SK-N-MC (cell line): ENCODE measurements at regions not wholly inside any gene's neighbourhood (a gene's known extent, or its start where the extent isn't known, plus 50 kb on each side); places are given as distances from the start of the nearest gene placed in this dataset.
A peak's percentile ranks its signal among the peaks of the same experiment; 100 is the strongest.

Source experiments
- DNase-seq: peaks from one replicate; pipeline ENCODE4 v3.0.0-alpha.2; 2011; ENCODE audit warnings: low read depth, low spot score
- H3K27ac ChIP-seq: fragments of 200-600 bp; sonication (generic); 2 replicates; pipeline ENCODE4 v1.5.1; 2016; ENCODE audit warnings: mixed run types
- H3K36me3 ChIP-seq: fragments of 200-600 bp; sonication (generic); 2 replicates; pipeline ENCODE4 v1.6.1; 2017; ENCODE audit warnings: antibody characterized with exemption, low read length, mixed read lengths; ENCODE audit not compliant: insufficient read depth
- H3K4me3 ChIP-seq: fragments of 200-600 bp; sonication (generic); 2 replicates; pipeline ENCODE4 v1.5.1; 2016
- H3K9ac ChIP-seq: fragments of 200-600 bp; sonication (generic); 2 replicates; pipeline ENCODE4 v1.8.0; 2017; ENCODE audit warnings: mixed run types, mixed read lengths; ENCODE audit not compliant: insufficient read length
- H3K9me3 ChIP-seq: fragments of 200-600 bp; sonication (generic); 2 replicates; pipeline ENCODE4 v1.6.1; 2017; ENCODE audit warnings: low read depth, mild to moderate bottlenecking, antibody characterized with exemption, low read length, moderate library complexity, mixed read lengths
- EZH2 ChIP-seq: fragments of 200-600 bp; sonication (generic); IDR thresholded peaks from one replicate; pipeline ENCODE4 v1.6.1; 2017; ENCODE audit warnings: antibody characterized with exemption
- FOXP2 ChIP-seq: optimal IDR thresholded peaks from 2 replicates; pipeline ENCODE3; 2011; ENCODE audit warnings: mild to moderate bottlenecking, moderate library complexity; ENCODE audit not compliant: insufficient read depth; ENCODE audit errors: extremely low read length, control extremely low read depth
- POLR2AphosphoS5 ChIP-seq: IDR thresholded peaks from 2 replicates; pipeline ENCODE4 v1.6.1; 2012; ENCODE audit warnings: mild to moderate bottlenecking, low read depth, low read length, borderline replicate concordance

GRCh38 chr6:135576055-135576454 is 78.5 kb upstream of the AHI1 start:
- peak; percentile 70 for DNase-seq
- no peak overlapping the region for H3K27ac ChIP-seq

GRCh38 chr6:135577059-135577538 is 79.6 kb upstream of the AHI1 start:
- DNase-seq = no peak
- TF ChIP-seq EZH2 (no peak), POLR2AphosphoS5 (no peak), FOXP2 (no peak)
- H3K27ac ChIP-seq = no peak overlapping the region
- H3K4me3 ChIP-seq = no peak overlapping the region
- no peak overlapping the region for H3K9ac ChIP-seq
- no peaks in the 10 kb centered on the region for H3K9me3 ChIP-seq
- no peaks in the 10 kb centered on the region for H3K36me3 ChIP-seq

More at GRCh38 chr6:135576055-135576454, 78.5 kb upstream of the AHI1 start:
- Histone ChIP-seq H3K4me3 (no peak overlapping the region), H3K9ac (no peak overlapping the region), H3K36me3 (no peaks in the 10 kb centered on the region), H3K9me3 (no peaks in the 10 kb centered on the region)
- TF ChIP-seq FOXP2 (no peak), EZH2 (no peak), POLR2AphosphoS5 (peak; percentile 28; the same call in 1 of the 2 replicates)

DNA sequence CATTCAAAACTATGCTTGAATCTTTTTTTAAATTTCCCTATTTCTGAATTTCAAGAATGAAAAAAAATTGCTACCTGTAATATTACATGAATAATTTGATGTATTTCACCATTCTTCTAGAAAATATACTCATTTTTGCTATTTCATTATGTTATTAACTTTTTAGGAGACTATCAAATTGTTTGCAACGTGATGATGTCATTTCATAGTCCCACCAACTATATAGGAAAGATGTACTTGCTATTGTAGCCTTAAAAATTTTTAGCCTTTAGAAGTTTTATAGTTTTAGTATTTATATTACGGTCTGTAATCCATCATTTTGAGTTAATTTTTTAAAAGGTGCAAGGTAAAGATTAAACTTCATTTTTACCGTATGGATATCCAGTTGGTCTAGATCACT is 81.4 kb upstream of the AHI1 start:
- Histone ChIP-seq H3K9me3 (no peaks in the 10 kb centered on the region), H3K4me3 (no peak overlapping the region), H3K36me3 (no peaks in the 10 kb centered on the region), H3K9ac (no peak overlapping the region), H3K27ac (no peak overlapping the region)
- no peak for DNase-seq
- TF ChIP-seq FOXP2 (no peak), EZH2 (no peak), POLR2AphosphoS5 (no peak)

GRCh38 chr6:135581211-135581610 is 83.7 kb upstream of the AHI1 start:
- Histone ChIP-seq H3K9me3 (no peaks in the 10 kb centered on the region), H3K27ac (no peak overlapping the region)

GRCh38 chr6:135583256-135583761 is 85.8 kb upstream of the AHI1 start:
- TF ChIP-seq FOXP2 = no peak
- no peak for TF ChIP-seq EZH2
- TF ChIP-seq POLR2AphosphoS5 = no peak
- no peak overlapping the region for H3K9ac ChIP-seq
- no peak overlapping the region for H3K4me3 ChIP-seq
- H3K9me3 ChIP-seq = no peaks in the 10 kb centered on the region
- H3K27ac ChIP-seq = no peak overlapping the region
- no peaks in the 10 kb centered on the region for H3K36me3 ChIP-seq
- no peak for DNase-seq

More at GRCh38 chr6:135581211-135581610, 83.7 kb upstream of the AHI1 start:
- DNase-seq = no peak
- Histone ChIP-seq H3K4me3 (no peak overlapping the region), H3K9ac (no peak overlapping the region), H3K36me3 (no peaks in the 10 kb centered on the region)
- TF ChIP-seq FOXP2 (no peak), POLR2AphosphoS5 (no peak), EZH2 (no peak)

DNA sequence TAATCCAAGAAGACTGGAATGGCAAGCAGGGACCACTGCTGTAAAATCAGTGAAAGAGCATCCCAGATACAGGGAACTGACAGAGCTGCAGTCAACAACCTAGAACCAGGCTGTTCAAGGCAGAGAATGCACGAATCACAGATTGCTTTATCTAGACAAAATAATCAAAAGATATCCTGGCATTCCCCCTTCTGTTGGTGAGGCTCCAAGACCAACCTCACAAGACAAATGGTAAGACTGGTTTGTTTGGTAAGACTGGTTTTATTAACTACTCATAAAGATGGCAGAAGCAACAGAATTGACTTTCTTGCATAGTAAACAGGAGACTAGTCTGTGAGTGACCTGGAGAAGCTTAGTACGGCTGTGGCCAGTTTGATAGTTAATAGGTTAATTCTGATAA is 88.8 kb upstream of the AHI1 start:
- DNase-seq = no peak
- Histone ChIP-seq H3K9ac (no peak overlapping the region), H3K27ac (no peak overlapping the region), H3K4me3 (no peak overlapping the region), H3K9me3 (no peaks in the 10 kb centered on the region), H3K36me3 (no peaks in the 10 kb centered on the region)
- TF ChIP-seq FOXP2 = no peak
- no peak for TF ChIP-seq EZH2
- no peak for TF ChIP-seq POLR2AphosphoS5

- TF ChIP-seq EZH2 (no peak), FOXP2 (no peak), POLR2AphosphoS5 (no peak)
- Histone ChIP-seq H3K9ac (no peak overlapping the region), H3K9me3 (no peaks in the 10 kb centered on the region), H3K4me3 (no peak overlapping the region), H3K27ac (no peak overlapping the region), H3K36me3 (no peaks in the 10 kb centered on the region)
- DNase-seq = no peak
These were observed 89.3 kb upstream of the AHI1 start for GRCh38 chr6:135586844-135587243.

- no peak for TF ChIP-seq FOXP2
- no peak for TF ChIP-seq EZH2
- TF ChIP-seq POLR2AphosphoS5 = no peak
- Histone ChIP-seq H3K27ac (no peak overlapping the region), H3K9ac (no peak overlapping the region), H3K4me3 (no peak overlapping the region), H3K36me3 (no peaks in the 10 kb centered on the region), H3K9me3 (no peaks in the 10 kb centered on the region)
- DNase-seq = peak; percentile 59
These were observed 94.7 kb upstream of the AHI1 start for GRCh38 chr6:135592276-135592675.

DNA sequence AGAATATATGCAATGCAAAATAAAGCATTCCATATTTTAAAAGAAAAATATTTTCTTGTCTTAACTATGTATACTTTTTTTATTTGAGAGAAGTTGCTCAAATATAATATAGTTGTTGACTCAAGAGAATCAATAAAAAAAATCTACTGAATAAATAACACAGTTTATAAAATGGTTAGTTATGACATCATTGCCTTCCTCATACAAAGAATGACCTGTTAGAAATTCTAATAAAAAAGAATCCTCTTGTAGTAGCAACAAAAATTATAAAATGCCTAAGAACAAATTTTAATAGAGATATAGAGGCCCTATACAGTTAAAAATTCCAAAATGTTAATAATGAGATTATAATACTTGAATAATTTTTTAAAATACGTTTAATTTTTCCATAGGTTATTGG is 96.5 kb upstream of the AHI1 start:
- DNase-seq = no peak
- Histone ChIP-seq H3K9me3 (no peaks in the 10 kb centered on the region), H3K36me3 (no peaks in the 10 kb centered on the region), H3K27ac (no peak overlapping the region), H3K4me3 (no peak overlapping the region), H3K9ac (no peak overlapping the region)
- no peak for TF ChIP-seq POLR2AphosphoS5
